HepG2 (cell line): ENCODE measurements at regions not wholly inside any gene's neighbourhood (a gene's known extent, or its start where the extent isn't known, plus 50 kb on each side); places are given as distances from the start of the nearest gene placed in this dataset.

Experiments used
- ATAC-seq: fragments of 200-7000 bp; cut with Tn5 transposase; 3 replicates; pipeline ENCODE4 v1.9.1; 2020; ENCODE audit warnings: mild to moderate bottlenecking, moderate library complexity
- BruUV-seq: library from RNA; stranded (reverse); fragments of 400-500 nt; replicated peaks from 2 replicates; lab custom pipeline; 2021; lab: Mats Ljungman, UMichigan
- CTCF ChIA-PET: fragments of 300-600 bp; formaldehyde crosslinking; extraction: SDS; loops from one replicate; lab custom pipeline; 2021; ENCODE audit warnings: low total read pairs, inconsistent platforms, low intra/inter-chr PET ratio; lab: Yijun Ruan, JAX
- POLR2A ChIA-PET: fragments of 350-600 bp; sonication (Branson Sonifier 250); formaldehyde crosslinking; loops from one replicate; lab custom pipeline; 2020; ENCODE audit warnings: antibody characterized with exemption, inconsistent platforms; lab: Yijun Ruan, JAX
- DNase-seq: peaks from one replicate; pipeline ENCODE4 v3.0.0-alpha.2; 2015; ENCODE audit warnings: low spot score
- FAIRE-seq: peaks from 3 replicates; lab custom pipeline; 2011; peaks lifted over from hg19 to GRCh38; lab: Jason Lieb, UNC
- H2AFZ ChIP-seq: one replicate; pipeline ENCODE4 v1.6.1; 2011; ENCODE audit warnings: low read length, inconsistent platforms
- H3K27ac ChIP-seq: fragments of 300-600 bp; 3 replicates; pipeline ENCODE4 v1.8.0; 2011; ENCODE audit warnings: mixed run types, mild to moderate bottlenecking, mixed read lengths, low read length, inconsistent platforms; ENCODE audit not compliant: insufficient read depth; ENCODE audit errors: extremely low read length
- H3K27me3 ChIP-seq, 2 experiments: fragments of 200-600 bp in 1 of 2; 2 replicates in 1 of 2; 3 replicates in 1 of 2; pipeline versions ENCODE4 v1.6.0 to v1.8.0; 2011; ENCODE audit warnings: low read length in 2 of 2, mild to moderate bottlenecking in 2 of 2, moderate library complexity in 2 of 2, inconsistent platforms in 1 of 2; ENCODE audit not compliant: insufficient read depth in 2 of 2, control insufficient read depth in 1 of 2
- H3K36me3 ChIP-seq, 2 experiments: fragments of 200-600 bp in 1 of 2; replicated peaks in 1 of 2; 2 replicates in 1 of 2; 3 replicates in 1 of 2; pipeline versions ENCODE4 v1.5.1 to v1.8.0; 2011; ENCODE audit warnings: low read length in 2 of 2, inconsistent platforms in 1 of 2; ENCODE audit not compliant: insufficient read depth in 2 of 2, control insufficient read depth in 1 of 2
- H3K4me1 ChIP-seq: 2 replicates; pipeline ENCODE4 v1.5.1; 2012; ENCODE audit warnings: low read length, inconsistent platforms; ENCODE audit not compliant: insufficient read depth
- H3K4me2 ChIP-seq: 2 replicates; pipeline ENCODE4 v1.6.0; 2011; ENCODE audit warnings: low read depth, low read length, inconsistent platforms
- H3K4me3 ChIP-seq, 3 experiments: fragments of 200-600 bp in 1 of 3; sonication (generic), shearing (Covaris generic) in 1 of 3; replicated peaks in 1 of 3; 2 replicates each; pipeline ENCODE4 v1.5.1; 2011 to 2016; ENCODE audit warnings: low read length in 3 of 3, inconsistent platforms in 2 of 3, low read depth in 2 of 3, mild to moderate bottlenecking in 2 of 3, control low read depth in 1 of 3, mixed read lengths in 1 of 3; ENCODE audit not compliant: insufficient read depth in 1 of 3
- H3K79me2 ChIP-seq: one replicate; pipeline ENCODE4 v1.6.1; 2011; ENCODE audit warnings: low read length, inconsistent platforms; ENCODE audit not compliant: insufficient read depth
- H3K9ac ChIP-seq: 2 replicates; pipeline ENCODE4 v1.6.0; 2011; ENCODE audit warnings: mild to moderate bottlenecking, low read depth, low read length, inconsistent platforms; ENCODE audit not compliant: insufficient read depth
- H3K9me3 ChIP-seq: 2 replicates; pipeline ENCODE4 v1.5.1; 2012; ENCODE audit warnings: mild to moderate bottlenecking, low read length
- H4K20me1 ChIP-seq: 2 replicates; pipeline ENCODE4 v1.6.0; 2011; ENCODE audit warnings: inconsistent platforms, mild to moderate bottlenecking, low read length, moderate library complexity; ENCODE audit not compliant: insufficient read depth
- ATF7-NPFF ChIP-seq: sonication (generic); formaldehyde crosslinking; IDR thresholded peaks from 2 replicates; pipeline ENCODE4 v1.8.1; 2023; ENCODE audit warnings: mild to moderate bottlenecking, low read depth, missing genetic modification reagents, moderate library complexity
- FOSL2 ChIP-seq: sonication (generic); formaldehyde crosslinking; IDR thresholded peaks from 2 replicates; pipeline ENCODE4 v1.4.0; 2020; ENCODE audit warnings: missing genetic modification reagents
- FOXK1 ChIP-seq: sonication (generic); formaldehyde crosslinking; IDR thresholded peaks from 2 replicates; pipeline ENCODE4 v1.4.0; 2020; ENCODE audit warnings: low read depth, missing genetic modification reagents, borderline replicate concordance
- HOXA9 ChIP-seq: sonication (generic); formaldehyde crosslinking; IDR thresholded peaks from 2 replicates; pipeline ENCODE4 v1.8.1; 2022; ENCODE audit warnings: missing genetic modification reagents, mild to moderate bottlenecking, moderate library complexity, borderline replicate concordance
- IRX3 ChIP-seq: sonication (generic); formaldehyde crosslinking; IDR thresholded peaks from 2 replicates; pipeline ENCODE4 v1.8.1; 2023; ENCODE audit warnings: mild to moderate bottlenecking, low read depth, missing genetic modification reagents, borderline replicate concordance
- PLRG1 ChIP-seq: fragments of 450-650 bp; conservative IDR thresholded peaks from 2 replicates; pipeline ENCODE4 v1.6.1; 2016
- TBX3 ChIP-seq: fragments of 450-650 bp; IDR thresholded peaks from 2 replicates; pipeline ENCODE4 v1.6.1; 2017; ENCODE audit warnings: antibody characterized with exemption, mild to moderate bottlenecking, inconsistent platforms, borderline replicate concordance
- ZNF234 ChIP-seq: sonication (generic); formaldehyde crosslinking; conservative IDR thresholded peaks from 2 replicates; pipeline ENCODE4 v1.5.1; 2020; ENCODE audit warnings: mild to moderate bottlenecking, missing genetic modification reagents
- ZNF746 ChIP-seq: sonication (generic); formaldehyde crosslinking; IDR thresholded peaks from 2 replicates; pipeline ENCODE4 v1.8.0; 2022; ENCODE audit warnings: mild to moderate bottlenecking, missing genetic modification reagents
- WGBS: methylation state at CpG from one replicate; pipeline ENCODE4 v1.1.6; 2017; ENCODE audit warnings: low lambda C conversion rate; 5-methylcytosine and 5-hydroxymethylcytosine counted together
- in situ Hi-C: cut with HindIII; loops from 2 replicates; pipeline ENCODE4 v1.10.0; 2017; ENCODE audit warnings: low pct_unique_long_range_greater_than_20kb; ENCODE audit not compliant: extremely low pct_ligation_motif_present
- intact Hi-C: fragments of 100-400 bp; cut with micrococcal nuclease; formaldehyde crosslinking; loops from one replicate; pipeline ENCODE4 v1.10.0; 2022; ENCODE audit not compliant: unreplicated experiment
- TF ChIP-seq, protein P1 (sequence below): IDR thresholded peaks from 2 replicates; pipeline ENCODE4 v1.6.1; 2016; ENCODE audit warnings: missing compliant biosample characterization, missing genetic modification reagents, borderline replicate concordance
- TF ChIP-seq, protein P2 (sequence below): IDR thresholded peaks from 2 replicates; pipeline ENCODE4 v1.6.1; 2016
- TF ChIP-seq, protein P3 (sequence below): sonication (generic); formaldehyde crosslinking; IDR thresholded peaks from 2 replicates; pipeline ENCODE4 v1.8.1; 2023; ENCODE audit warnings: mild to moderate bottlenecking, moderate library complexity, missing genetic modification reagents
- TF ChIP-seq, protein P4 (sequence below): IDR thresholded peaks from 2 replicates; pipeline ENCODE4 v1.4.0; 2020; ENCODE audit warnings: mild to moderate bottlenecking, missing genetic modification reagents
- TF ChIP-seq, protein P5 (sequence below), 2 experiments: fragments of 450-650 bp in 1 of 2; sonication (generic) in 1 of 2; formaldehyde crosslinking; IDR thresholded peaks; 2 replicates each; pipeline versions ENCODE4 v1.5.0 to v1.8.0; 2020 to 2022; ENCODE audit warnings: mild to moderate bottlenecking in 1 of 2, missing genetic modification reagents in 1 of 2

DNA sequence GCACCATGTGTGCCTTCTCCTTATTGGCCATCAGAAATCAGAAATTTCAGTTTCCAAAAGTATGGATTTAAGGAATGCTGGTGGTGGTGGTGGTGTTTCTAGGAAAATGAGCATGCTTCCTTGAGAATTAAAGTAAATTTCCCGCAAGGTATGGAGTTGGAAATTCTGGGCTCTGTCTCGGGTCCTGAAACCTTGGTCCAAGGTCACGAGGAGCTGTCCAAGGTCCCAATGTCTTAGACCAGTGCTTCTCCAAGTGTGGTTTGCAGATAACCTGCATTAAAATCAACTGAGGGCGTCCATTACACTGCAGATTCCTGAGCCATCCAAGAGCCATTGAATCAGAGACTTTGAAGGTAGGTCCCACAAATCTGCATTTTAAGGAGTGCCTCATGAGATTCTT, 210.9 kb upstream of the PKDCC start:
- DNase-seq, result no peak
- TF ChIP-seq, protein P1, sequence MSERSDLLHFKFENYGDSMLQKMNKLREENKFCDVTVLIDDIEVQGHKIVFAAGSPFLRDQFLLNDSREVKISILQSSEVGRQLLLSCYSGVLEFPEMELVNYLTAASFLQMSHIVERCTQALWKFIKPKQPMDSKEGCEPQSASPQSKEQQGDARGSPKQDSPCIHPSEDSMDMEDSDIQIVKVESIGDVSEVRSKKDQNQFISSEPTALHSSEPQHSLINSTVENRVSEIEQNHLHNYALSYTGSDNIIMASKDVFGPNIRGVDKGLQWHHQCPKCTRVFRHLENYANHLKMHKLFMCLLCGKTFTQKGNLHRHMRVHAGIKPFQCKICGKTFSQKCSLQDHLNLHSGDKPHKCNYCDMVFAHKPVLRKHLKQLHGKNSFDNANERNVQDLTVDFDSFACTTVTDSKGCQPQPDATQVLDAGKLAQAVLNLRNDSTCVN, result peak; percentile 82
- TF ChIP-seq, protein P2, sequence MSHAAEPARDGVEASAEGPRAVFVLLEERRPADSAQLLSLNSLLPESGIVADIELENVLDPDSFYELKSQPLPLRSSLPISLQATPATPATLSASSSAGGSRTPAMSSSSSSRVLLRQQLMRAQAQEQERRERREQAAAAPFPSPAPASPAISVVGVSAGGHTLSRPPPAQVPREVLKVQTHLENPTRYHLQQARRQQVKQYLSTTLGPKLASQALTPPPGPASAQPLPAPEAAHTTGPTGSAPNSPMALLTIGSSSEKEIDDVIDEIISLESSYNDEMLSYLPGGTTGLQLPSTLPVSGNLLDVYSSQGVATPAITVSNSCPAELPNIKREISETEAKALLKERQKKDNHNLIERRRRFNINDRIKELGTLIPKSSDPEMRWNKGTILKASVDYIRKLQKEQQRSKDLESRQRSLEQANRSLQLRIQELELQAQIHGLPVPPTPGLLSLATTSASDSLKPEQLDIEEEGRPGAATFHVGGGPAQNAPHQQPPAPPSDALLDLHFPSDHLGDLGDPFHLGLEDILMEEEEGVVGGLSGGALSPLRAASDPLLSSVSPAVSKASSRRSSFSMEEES (CRISPR knock-in tag), result peak; percentile 86
- TF ChIP-seq ZNF234 (CRISPR knock-in tag) (no peak), IRX3 (CRISPR knock-in tag) (0 out of 2 replicates have a peak, but pooled peaks have one; percentile 48), FOSL2 (peak; percentile 57), ATF7-NPFF (CRISPR knock-in tag) (0 out of 2 replicates have a peak, but pooled peaks have one; percentile 46), HOXA9 (no peak), TBX3 (no peak), PLRG1 (no peak), ZNF746 (no peak), FOXK1 (peak; percentile 83; the same call in 1 of the 2 replicates)
- TF ChIP-seq, protein P3, sequence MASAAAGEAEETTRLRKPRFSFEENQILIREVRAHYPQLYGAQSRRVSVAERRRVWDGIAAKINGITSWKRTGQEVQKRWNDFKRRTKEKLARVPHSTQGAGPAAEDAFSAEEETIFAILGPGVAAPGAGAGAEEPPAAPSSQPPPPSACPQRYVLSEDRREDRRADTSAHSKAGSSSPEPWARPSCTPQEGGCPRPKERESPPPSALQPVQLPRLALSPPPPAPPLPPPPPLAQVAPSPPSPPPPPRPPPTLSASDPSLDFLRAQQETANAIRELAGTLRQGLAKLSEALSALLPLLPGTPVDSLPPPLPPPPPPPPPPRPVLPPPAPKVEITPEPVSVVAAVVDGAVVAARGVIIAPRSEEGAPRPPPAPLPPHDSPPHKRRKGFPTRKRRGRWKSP (CRISPR knock-in tag), result peak; percentile 27; the same call in 1 of the 2 replicates
- TF ChIP-seq, protein P4, sequence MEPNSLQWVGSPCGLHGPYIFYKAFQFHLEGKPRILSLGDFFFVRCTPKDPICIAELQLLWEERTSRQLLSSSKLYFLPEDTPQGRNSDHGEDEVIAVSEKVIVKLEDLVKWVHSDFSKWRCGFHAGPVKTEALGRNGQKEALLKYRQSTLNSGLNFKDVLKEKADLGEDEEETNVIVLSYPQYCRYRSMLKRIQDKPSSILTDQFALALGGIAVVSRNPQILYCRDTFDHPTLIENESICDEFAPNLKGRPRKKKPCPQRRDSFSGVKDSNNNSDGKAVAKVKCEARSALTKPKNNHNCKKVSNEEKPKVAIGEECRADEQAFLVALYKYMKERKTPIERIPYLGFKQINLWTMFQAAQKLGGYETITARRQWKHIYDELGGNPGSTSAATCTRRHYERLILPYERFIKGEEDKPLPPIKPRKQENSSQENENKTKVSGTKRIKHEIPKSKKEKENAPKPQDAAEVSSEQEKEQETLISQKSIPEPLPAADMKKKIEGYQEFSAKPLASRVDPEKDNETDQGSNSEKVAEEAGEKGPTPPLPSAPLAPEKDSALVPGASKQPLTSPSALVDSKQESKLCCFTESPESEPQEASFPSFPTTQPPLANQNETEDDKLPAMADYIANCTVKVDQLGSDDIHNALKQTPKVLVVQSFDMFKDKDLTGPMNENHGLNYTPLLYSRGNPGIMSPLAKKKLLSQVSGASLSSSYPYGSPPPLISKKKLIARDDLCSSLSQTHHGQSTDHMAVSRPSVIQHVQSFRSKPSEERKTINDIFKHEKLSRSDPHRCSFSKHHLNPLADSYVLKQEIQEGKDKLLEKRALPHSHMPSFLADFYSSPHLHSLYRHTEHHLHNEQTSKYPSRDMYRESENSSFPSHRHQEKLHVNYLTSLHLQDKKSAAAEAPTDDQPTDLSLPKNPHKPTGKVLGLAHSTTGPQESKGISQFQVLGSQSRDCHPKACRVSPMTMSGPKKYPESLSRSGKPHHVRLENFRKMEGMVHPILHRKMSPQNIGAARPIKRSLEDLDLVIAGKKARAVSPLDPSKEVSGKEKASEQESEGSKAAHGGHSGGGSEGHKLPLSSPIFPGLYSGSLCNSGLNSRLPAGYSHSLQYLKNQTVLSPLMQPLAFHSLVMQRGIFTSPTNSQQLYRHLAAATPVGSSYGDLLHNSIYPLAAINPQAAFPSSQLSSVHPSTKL (CRISPR knock-in tag), result peak; percentile 54
- TF ChIP-seq, protein P5, sequence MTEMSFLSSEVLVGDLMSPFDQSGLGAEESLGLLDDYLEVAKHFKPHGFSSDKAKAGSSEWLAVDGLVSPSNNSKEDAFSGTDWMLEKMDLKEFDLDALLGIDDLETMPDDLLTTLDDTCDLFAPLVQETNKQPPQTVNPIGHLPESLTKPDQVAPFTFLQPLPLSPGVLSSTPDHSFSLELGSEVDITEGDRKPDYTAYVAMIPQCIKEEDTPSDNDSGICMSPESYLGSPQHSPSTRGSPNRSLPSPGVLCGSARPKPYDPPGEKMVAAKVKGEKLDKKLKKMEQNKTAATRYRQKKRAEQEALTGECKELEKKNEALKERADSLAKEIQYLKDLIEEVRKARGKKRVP (CRISPR knock-in tag; IDR thresholded peaks at IDR 0.05), result no peak

More for the DNA sequence above, 210.9 kb upstream of the PKDCC start:
- Histone ChIP-seq H3K9me3 (no peaks in the 10 kb centered on the region), H2AFZ (no peak overlapping the region), H3K4me2 (no peak overlapping the region), H3K4me3 (no peak overlapping the region), H3K27ac (no peak overlapping the region), H3K4me1 (peaks cover 14% of the 10 kb centered on the region), H4K20me1 (no peaks in the 10 kb centered on the region), H3K79me2 (no peaks in the 10 kb centered on the region), H3K9ac (no peak overlapping the region), H3K36me3 (no peaks in the 10 kb centered on the region), H3K27me3 (peaks cover 0 to 16% of the 10 kb centered on the region in 2 experiments; a peak in 3 of 5 replicates)
- BruUV-seq, result no TSS peak
- CTCF ChIA-PET, result no interaction called here
- POLR2A ChIA-PET, result no interaction called here
- ATAC-seq (no peak), FAIRE-seq (no peak)
- in situ Hi-C loops, result no loop called here
- WGBS, result 18% methylated on average over 4 of the region's 4 CpGs
- intact Hi-C loops, result no loop called here
